HFFc6 (cell line): ENCODE measurements at regions not wholly inside any gene's neighbourhood (a gene's known extent, or its start where the extent isn't known, plus 50 kb on each side); places are given as distances from the start of the nearest gene placed in this dataset.

Source experiments
- DNase-seq: peaks from one replicate; pipeline ENCODE4 v3.0.0-alpha.2; 2018
- H3K27ac Mint-ChIP-seq: 2 replicates; pipeline ENCODE4 v1.8.0; 2020; ENCODE audit warnings: mild to moderate bottlenecking, mixed read lengths
- H3K27me3 Mint-ChIP-seq: 2 replicates; pipeline ENCODE4 v1.8.0; 2021; ENCODE audit warnings: mild to moderate bottlenecking, moderate library complexity, mixed read lengths; ENCODE audit not compliant: insufficient read depth
- H3K36me3 Mint-ChIP-seq: 2 replicates; pipeline ENCODE4 v1.8.0; 2021; ENCODE audit warnings: low read depth, mixed read lengths
- H3K4me1 Mint-ChIP-seq: 2 replicates; pipeline ENCODE4 v1.8.0; 2020; ENCODE audit warnings: low read depth, mixed read lengths
- H3K4me3 Mint-ChIP-seq: 2 replicates; pipeline ENCODE4 v1.8.0; 2020; ENCODE audit warnings: mild to moderate bottlenecking, moderate library complexity, mixed read lengths
- H3K9me3 Mint-ChIP-seq: 2 replicates; pipeline ENCODE4 v1.8.0; 2020; ENCODE audit warnings: mild to moderate bottlenecking, mixed read lengths
- CTCF ChIP-seq: fragments of 200-600 bp; sonication (generic); IDR thresholded peaks from 2 replicates; pipeline ENCODE4 v1.5.0; 2021; ENCODE audit warnings: antibody characterized with exemption, mild to moderate bottlenecking

- no peak for TF ChIP-seq CTCF
- H3K4me1 Mint-ChIP-seq = peaks cover 8% of the 10 kb centered on the region
- H3K27ac Mint-ChIP-seq = no peak overlapping the region
These were observed 192.2 kb upstream of the HS3ST3A1 start for GRCh38 chr17:13793951-13794350.

GRCh38 chr17:13797863-13798262 is 196.1 kb upstream of the HS3ST3A1 start:
- no peak for DNase-seq
- H3K4me3 Mint-ChIP-seq = no peak overlapping the region
- no peak for TF ChIP-seq CTCF
- no peaks in the 10 kb centered on the region for H3K36me3 Mint-ChIP-seq
- peaks cover 3% of the 10 kb centered on the region for H3K27me3 Mint-ChIP-seq
- no peaks in the 10 kb centered on the region for H3K9me3 Mint-ChIP-seq
- no peaks in the 10 kb centered on the region for H3K4me1 Mint-ChIP-seq
- no peak overlapping the region for H3K27ac Mint-ChIP-seq

More at GRCh38 chr17:13793951-13794350, 192.2 kb upstream of the HS3ST3A1 start:
- Mint-ChIP-seq H3K36me3 (no peaks in the 10 kb centered on the region), H3K9me3 (no peaks in the 10 kb centered on the region), H3K27me3 (no peaks in the 10 kb centered on the region), H3K4me3 (no peak overlapping the region)
- no peak for DNase-seq

DNA sequence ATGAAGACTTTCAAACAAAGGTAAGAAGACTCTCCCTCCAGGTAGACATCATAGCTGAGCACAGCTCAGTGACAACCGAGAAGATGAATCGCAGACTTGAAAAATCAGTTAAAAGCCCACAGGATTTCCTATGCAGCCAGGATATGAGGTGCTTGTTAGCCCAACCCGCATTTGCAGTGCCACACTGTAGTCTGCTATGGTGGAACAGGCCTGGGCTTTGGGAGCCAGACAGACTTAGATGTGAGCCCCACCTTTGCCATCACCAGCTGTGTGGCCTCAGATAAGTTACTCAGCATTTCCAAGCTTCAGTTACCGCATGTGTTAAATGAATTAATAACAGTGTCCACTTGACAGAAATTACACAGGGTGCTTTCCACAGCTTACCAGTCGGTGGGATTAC is 204.4 kb upstream of the HS3ST3A1 start:
- H3K4me3 Mint-ChIP-seq = no peak overlapping the region
- no peaks in the 10 kb centered on the region for H3K4me1 Mint-ChIP-seq
- H3K36me3 Mint-ChIP-seq = no peaks in the 10 kb centered on the region
- DNase-seq = no peak
- no peak overlapping the region for H3K27ac Mint-ChIP-seq
- TF ChIP-seq CTCF = no peak
- H3K9me3 Mint-ChIP-seq = no peaks in the 10 kb centered on the region
- H3K27me3 Mint-ChIP-seq = no peaks in the 10 kb centered on the region; the same call in 1 of the 2 replicates

GRCh38 chr17:13807103-13807502 is 205.4 kb upstream of the HS3ST3A1 start:
- no peak overlapping the region for H3K27ac Mint-ChIP-seq
- no peaks in the 10 kb centered on the region for H3K9me3 Mint-ChIP-seq
- TF ChIP-seq CTCF = no peak
- H3K27me3 Mint-ChIP-seq = no peaks in the 10 kb centered on the region; the same call in 1 of the 2 replicates
- H3K4me3 Mint-ChIP-seq = no peak overlapping the region
- no peaks in the 10 kb centered on the region for H3K4me1 Mint-ChIP-seq
- H3K36me3 Mint-ChIP-seq = no peaks in the 10 kb centered on the region
- no peak for DNase-seq

DNA sequence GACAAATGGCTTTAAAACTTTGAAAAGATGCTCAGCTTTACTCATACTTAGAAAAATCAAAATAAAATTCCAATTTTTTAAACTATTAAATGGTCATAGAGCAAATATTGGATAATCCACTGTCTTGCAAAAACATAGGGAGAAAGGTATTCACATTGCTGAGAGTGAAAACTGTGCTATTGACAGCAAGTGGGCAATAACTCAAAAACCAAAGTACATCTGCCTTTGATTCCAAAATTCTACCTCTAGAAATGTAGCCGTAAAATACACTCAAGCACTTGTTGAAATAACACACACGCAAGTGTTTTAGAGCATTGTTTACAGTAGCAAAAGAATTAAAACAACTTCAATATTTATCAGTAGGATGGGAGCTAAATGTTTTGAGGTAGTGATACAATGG is 210.6 kb upstream of the HS3ST3A1 start:
- no peak for TF ChIP-seq CTCF
- Mint-ChIP-seq H3K9me3 (no peaks in the 10 kb centered on the region), H3K4me3 (no peak overlapping the region), H3K27ac (no peak overlapping the region), H3K36me3 (no peaks in the 10 kb centered on the region), H3K4me1 (no peaks in the 10 kb centered on the region), H3K27me3 (peaks cover 4% of the 10 kb centered on the region; the same call in 1 of the 2 replicates)
- DNase-seq = no peak
